ENCODE measurements at regions not wholly inside any gene's neighbourhood (a gene's known extent, or its start where the extent isn't known, plus 50 kb on each side); places are given as distances from the start of the nearest gene placed in this dataset.
"Not testable (repeated sequence)": the region's sequence is repeated elsewhere in the genome, so short reads cannot be mapped to it uniquely, and the experiment has no call there.

DNA sequence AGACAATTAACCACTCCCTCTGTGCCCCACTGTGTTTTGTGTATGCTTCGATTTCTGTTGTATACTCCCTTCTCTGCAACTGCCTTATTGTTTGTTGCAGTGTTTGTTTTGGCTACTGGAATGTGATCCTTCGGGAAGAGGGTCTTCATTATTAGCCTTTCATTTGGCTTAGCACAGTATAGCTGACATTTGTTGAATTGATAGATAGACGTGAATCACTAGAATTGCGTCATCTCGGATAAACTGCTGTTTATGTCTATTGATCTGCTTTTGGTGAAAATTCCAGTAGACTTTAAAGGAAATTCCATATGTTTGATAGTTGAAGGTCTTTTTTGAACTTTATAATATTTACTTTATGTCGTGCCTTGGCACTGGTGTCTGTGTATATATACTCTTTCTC is 189.9 kb upstream of the EYA4 start:
- no peak for DNase-seq (ENCODE audit: low read depth)

- no peak for DNase-seq (ENCODE audit: low read depth)
Observed at GRCh38 chr6:133052465-133052864, 188.7 kb upstream of the EYA4 start.

DNA sequence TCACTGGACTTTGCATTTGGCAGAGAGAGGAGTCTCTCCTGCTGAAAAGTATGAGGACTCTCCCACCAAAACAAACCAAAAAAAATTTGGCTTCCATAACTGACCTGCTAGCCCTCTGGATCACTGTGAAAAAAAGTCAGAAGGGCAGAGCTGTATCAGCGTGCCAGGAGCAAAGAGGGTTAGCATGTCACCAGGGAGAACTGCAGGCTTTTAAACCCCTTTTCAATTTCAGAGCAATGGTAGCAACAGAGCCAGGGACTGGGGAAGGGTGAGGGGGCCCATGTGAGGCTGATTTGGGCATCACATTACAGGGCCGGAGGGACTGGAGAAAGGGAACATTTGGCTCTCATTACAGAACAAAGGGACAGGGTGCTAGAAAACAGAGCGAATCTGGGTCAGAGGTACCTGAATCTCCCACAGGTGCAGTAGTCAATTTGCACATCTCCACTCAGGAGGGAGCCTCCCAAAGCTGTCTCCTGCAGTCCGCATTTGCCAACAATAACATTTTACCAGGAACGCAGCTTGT is 185.7 kb upstream of the EYA4 start:
- DNase-seq (ENCODE audit: low read depth), result no peak

GRCh38 chr6:133057352-133057751 is 183.8 kb upstream of the EYA4 start:
- no peak for DNase-seq (ENCODE audit: low read depth)

DNA sequence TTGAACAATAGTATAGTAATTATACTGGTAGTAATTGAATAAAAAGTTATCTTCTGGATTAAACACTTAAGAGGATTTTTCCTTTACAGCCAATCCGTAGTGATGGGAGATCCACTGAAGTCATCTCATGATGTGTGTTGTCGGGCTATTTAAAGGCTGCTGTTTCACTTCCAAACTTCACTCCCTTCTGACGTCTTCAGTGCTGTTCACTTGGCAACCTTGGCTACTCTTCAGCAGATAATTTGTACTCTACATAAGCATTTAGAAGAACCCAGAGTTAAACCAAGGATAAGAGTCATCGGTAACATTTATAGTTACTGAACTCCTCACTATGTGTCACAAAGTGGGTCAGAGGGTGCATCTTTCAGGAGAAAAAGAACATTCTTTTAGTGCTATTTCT is 179.1 kb upstream of the EYA4 start:
- no peak for DNase-seq (ENCODE audit: low read depth)

GRCh38 chr6:133062696-133063306 is 178.4 kb upstream of the EYA4 start:
- no peak for DNase-seq (ENCODE audit: low read depth)

- no peak for DNase-seq (ENCODE audit: low read depth)
Observed at GRCh38 chr6:133067960-133068359, 173.2 kb upstream of the EYA4 start.

DNA sequence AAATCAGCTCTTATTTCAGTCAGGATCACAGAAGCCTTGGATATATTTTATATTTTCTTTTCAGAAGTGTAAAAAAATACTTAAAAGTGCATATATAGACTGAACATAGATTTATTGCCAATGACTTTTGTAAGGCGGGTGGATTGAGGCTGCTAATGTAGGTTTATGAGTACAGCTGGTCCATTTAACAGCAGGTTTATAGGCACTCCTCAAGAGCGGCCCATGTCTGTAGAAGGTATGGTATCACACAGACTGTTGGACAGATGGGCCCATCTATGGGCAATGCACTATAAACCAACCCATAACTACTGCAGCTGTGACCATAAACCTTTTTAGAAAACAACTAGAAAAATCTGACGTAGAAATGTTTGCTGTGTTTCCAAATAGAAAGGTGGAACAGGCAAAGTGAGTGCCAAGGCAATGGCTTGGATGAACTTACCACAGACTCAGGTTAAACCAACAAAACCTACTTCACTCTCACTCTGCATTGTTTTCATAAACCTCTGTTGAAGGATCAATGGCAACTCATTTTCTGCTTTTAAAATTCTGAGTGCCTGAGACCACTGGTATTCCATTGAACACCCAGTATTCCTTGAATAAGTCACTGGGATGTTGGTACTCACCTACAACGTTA is 170.6 kb upstream of the EYA4 start:
- no peak for DNase-seq (ENCODE audit: low read depth)

- no peak for DNase-seq (ENCODE audit: low read depth)
Observed at GRCh38 chr6:133079901-133080300, 161.3 kb upstream of the EYA4 start.

DNA sequence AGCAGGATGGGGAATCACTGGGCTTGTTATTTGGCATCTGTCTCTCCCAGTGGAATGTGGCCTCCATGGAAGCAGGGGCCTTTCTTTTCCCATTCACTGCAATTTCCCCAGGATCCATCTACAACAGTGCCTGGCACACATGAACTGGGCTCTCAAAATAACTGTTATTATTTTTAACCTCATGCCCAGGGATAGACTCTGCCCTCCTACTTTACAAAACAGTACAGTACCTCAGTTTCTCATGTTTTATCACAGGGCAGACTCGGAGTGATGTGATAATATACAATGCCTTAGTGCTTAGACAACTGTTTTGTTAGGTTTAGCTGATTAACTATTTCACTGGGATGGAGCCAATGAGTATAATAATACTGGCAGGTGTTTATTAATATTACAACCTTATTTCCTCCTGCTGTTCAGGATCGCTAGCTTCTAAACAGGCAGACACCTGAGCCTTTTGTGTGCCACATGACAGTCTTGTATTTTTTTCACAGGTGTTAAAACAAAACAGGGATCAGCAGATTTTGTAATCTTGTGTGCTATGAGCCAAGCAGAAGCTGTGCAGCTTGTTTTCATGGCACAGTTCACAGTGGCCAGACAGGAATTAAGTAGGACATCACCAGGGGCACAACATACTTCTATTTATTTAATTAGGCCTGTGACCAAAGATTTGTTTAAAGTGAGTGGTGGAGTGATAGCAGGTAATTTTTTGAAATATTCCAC is 157.7 kb upstream of the EYA4 start:
- no peak for DNase-seq (ENCODE audit: low read depth)

GRCh38 chr6:133085471-133085870 is 155.7 kb upstream of the EYA4 start:
- DNase-seq (ENCODE audit: low read depth), result no peak

DNA sequence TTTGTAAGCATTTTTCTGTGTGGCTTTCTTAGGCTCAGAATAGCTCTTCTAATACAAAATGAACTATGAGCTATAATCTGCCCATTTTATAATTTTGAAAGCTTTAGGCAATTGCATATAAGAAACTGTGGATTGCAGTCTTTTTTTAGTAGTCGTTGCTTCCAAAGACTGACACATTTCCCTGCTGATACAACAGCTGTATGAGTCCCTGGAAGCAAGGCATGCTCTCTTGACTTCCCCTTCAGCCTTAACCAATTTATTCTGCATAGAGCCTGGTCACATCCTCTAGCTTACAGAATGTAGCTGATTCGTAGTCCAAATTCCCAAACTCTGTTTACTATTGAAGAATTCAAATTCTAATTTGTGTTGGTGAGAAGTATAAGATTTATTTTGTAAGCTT is 155.3 kb upstream of the EYA4 start:
- DNase-seq (ENCODE audit: low read depth), result no peak

DNA sequence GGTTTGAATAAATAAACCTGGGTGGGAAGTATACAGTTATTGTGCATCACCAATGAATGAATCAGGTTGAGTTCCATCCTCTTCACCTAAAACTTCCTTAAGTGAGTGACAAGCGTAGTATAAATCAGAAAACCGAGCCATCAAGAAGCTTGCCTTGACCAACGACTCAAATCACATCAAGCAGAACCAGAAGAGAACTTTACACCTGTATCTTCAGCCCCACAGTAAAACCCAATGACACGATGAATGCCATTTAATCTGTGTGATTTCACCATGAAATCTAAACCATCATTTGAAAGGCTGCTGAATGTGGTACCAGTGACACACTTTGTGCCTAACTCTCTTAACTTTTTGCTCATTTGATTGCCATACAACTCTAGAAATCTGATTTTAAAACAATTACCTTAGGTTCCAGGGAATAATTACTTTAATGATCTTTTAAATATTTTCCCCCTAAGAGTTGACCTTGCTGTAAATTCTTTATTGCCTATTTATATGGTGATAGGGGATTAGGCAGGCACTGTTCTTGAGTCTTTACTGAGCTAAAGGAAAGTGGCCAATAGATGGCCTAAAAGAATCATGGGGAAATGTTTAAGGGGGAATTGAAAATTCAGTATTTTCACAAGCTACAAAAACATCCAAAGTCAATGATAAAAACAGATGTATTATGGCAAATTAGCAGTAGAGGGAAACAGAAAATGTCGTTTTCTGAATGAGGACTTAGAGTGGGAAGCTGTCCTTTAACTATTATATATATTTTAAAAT is 152.0 kb upstream of the EYA4 start:
- DNase-seq (ENCODE audit: low read depth), result no peak

DNA sequence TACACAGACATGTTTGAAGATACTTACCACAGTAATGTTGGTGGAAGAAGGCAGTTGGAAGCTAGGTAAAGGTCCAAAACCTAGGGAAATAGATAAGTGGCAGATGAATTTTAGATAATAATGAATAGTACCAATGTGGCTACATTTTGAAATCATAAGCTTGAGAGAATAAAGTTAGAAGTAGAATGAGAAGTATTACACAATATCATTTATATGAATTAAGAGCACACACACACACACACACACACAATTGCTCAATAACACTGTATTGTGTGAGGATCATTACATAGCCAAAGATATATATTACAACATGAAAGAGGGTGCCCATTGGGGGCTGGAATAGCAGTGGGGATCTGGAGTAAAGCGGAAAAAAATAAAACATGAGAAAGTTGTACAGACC is 149.0 kb upstream of the EYA4 start:
- DNase-seq (ENCODE audit: low read depth), result no peak

- no peak for DNase-seq (ENCODE audit: low read depth)
Observed at GRCh38 chr6:133092771-133093170, 148.4 kb upstream of the EYA4 start.

DNA sequence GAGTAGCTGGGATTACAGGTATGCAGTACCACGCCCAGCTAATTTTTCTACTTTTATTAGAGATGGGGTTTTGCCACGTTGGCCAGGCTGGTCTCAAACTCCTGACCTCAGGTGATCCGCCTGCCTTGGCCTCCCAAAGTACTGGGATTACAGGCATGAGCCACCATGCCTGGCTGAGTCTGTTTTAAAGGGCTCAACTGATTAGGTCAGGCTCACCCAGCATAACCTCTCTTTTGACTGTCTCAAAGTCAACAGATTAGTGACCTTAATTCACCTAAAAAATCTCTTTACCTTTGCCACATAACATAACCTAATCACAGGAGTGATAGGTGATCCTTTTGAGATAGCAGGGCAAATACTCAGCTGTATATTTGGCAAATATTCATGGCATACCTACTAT is 147.9 kb upstream of the EYA4 start:
- DNase-seq (ENCODE audit: low read depth), result not testable (repeated sequence)

- DNase-seq (ENCODE audit: low read depth), result no peak
Observed at GRCh38 chr6:133093956-133094355, 147.2 kb upstream of the EYA4 start.

DNA sequence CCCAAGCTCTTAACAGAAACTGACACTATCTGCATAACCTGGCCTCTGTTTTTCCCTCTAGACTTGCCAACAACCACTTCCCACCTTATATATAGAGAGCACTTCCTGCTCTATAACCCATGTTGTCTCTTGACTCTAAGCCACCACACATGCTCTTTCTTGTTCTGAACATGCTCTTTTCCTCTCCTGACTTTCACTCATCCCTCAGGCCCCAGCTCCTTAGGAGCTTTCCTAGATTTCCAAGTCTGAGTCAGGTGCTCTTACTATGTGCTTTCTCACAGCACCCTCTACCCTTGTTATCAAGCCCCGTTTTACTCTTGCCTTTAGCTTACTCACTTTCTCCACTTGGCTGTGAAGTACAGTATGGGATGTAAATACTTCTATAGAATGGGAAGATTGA is 143.9 kb upstream of the EYA4 start:
- no peak for DNase-seq (ENCODE audit: low read depth)

DNA sequence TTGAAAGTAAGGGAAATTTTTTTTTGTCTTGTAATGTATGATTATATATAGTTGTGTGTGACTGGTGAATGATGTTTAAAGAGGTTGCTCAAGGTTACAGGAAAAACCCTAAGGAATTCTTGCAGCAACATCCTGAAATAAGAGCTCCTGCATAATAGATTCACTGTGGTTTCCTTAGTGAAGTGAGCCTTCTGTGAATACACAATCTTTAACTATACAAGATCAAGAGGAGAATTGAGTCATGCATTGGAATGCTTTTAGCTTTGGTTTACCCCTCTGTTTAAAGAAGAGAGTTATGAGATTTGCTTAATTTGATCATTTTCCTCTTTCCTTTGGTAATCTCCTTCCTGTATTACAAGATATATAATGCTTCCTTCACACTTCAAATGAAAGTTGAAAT is 141.6 kb upstream of the EYA4 start:
- DNase-seq (ENCODE audit: low read depth), result no peak

GRCh38 chr6:133100865-133101264 is 140.3 kb upstream of the EYA4 start:
- DNase-seq (ENCODE audit: low read depth), result no peak

DNA sequence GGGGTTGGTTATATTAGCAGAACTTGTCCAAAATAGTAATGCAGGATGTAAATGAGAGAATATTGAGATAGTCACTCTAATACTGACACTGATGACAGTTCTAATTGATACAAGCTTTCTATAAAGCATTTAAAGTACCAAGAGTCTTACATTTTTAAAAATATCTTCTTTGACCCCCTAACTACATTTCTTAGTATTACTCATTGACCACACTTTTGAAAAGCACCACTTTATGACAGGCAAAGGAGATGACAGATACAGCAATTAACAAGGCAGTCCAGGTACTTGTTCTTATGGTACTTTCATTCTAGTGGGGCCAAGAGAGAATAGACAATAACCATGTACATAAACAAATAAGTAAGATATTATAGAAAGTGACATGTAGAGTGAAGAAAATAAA is 139.4 kb upstream of the EYA4 start:
- no peak for DNase-seq (ENCODE audit: low read depth)

DNA sequence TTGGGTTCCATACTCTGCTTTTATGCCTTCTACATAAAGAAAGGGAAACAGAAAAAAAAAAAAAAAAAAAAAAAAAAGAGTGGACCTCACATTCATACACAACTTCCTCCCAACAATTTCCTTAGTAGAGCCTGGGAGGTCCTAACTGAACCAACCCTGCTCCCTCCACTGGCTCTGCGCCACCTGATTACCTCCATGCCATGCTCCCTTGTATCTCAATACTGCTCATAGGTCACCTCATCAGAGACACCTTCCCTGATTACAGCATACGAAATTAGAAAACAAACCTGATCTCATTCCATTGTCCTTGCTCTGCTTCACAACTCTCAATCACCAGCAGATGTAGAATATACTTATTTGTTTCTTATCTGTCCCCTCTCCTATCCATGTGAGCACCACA is 134.2 kb upstream of the EYA4 start:
- DNase-seq (ENCODE audit: low read depth), result no peak

GRCh38 chr6:133108419-133108818 is 132.7 kb upstream of the EYA4 start:
- no peak for DNase-seq (ENCODE audit: low read depth)

Measured in activated T-helper 1 cell treated with Interleukin-2 at 50 U/mL for 16 hours (primary cell).